ENCODE measurements at regions not wholly inside any gene's neighbourhood (a gene's known extent, or its start where the extent isn't known, plus 50 kb on each side); places are given as distances from the start of the nearest gene placed in this dataset.

DNA sequence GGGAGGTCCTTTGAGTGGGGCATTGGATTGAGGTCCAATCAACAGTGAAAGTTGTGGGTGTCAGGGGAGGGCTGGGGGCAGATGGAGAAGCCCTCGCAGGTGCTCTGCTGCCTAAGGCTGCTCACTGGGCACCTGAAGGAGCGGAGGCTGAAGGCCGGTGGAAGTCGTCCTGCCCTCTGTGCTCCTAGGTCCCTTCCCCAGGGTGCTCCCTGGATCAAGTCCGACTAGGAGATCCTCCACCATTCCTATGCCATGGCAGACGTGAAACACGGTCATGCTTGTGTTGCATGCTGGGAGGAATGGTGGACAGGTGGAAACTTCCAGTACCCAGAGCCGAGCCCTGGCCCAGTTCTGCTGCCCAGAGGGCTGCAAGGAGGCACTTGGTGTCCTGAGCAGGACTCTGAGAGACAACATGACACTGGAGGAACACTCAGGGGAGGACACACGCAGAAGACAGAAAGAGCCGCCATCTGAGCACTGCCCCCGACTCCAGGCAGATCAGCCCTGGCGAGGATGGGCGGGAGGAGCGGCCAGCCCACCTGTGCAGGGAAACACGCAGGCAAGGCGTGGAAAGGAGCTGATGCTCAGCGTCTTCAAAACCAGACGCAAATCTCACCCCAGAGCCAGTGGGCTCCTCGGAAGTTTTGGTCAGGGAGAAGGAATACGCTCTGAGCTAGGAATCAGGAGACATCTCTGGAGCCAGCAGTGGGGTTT lies 786.8 kb downstream of the BRD1 start:
- TF ChIP-seq POLR2A (IDR thresholded peaks at IDR 0.05) (no peak), POLR2AphosphoS5 (IDR thresholded peaks at IDR 0.05) (no peak)
- TF ChIP-seq, protein P1, sequence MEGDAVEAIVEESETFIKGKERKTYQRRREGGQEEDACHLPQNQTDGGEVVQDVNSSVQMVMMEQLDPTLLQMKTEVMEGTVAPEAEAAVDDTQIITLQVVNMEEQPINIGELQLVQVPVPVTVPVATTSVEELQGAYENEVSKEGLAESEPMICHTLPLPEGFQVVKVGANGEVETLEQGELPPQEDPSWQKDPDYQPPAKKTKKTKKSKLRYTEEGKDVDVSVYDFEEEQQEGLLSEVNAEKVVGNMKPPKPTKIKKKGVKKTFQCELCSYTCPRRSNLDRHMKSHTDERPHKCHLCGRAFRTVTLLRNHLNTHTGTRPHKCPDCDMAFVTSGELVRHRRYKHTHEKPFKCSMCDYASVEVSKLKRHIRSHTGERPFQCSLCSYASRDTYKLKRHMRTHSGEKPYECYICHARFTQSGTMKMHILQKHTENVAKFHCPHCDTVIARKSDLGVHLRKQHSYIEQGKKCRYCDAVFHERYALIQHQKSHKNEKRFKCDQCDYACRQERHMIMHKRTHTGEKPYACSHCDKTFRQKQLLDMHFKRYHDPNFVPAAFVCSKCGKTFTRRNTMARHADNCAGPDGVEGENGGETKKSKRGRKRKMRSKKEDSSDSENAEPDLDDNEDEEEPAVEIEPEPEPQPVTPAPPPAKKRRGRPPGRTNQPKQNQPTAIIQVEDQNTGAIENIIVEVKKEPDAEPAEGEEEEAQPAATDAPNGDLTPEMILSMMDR (IDR thresholded peaks at IDR 0.05 in 8 of 11, conservative IDR thresholded peaks at IDR 0.05 in 3 of 11), result no peak

All from spleen (tissue), 7 donors.